ENCODE measurements at regions not wholly inside any gene's neighbourhood (a gene's known extent, or its start where the extent isn't known, plus 50 kb on each side); places are given as distances from the start of the nearest gene placed in this dataset.
"Not testable (repeated sequence)": the region's sequence is repeated elsewhere in the genome, so short reads cannot be mapped to it uniquely, and the experiment has no call there.

- no peak for ATAC-seq (ENCODE audit: poor library complexity)
- Histone ChIP-seq H3K9me3 (ENCODE audit: control insufficient read depth in 1 of 2, insufficient read depth in 1 of 2, low read length in 2 of 2) (peaks cover 0 to 6% of the 10 kb centered on the region in 2 experiments), H3K27me3 (ENCODE audit: control insufficient read depth in 1 of 2, insufficient read depth in 2 of 2, low read length in 2 of 2) (no peaks in the 10 kb centered on the region), H3K4me1 (ENCODE audit: insufficient read depth, low read length) (no peaks in the 10 kb centered on the region), H3K4me3 (ENCODE audit: low read length) (no peak overlapping the region), H3K36me3 (ENCODE audit: insufficient read depth, low read length) (no peaks in the 10 kb centered on the region), H3K27ac (ENCODE audit: low read depth in 1 of 2, low read length in 2 of 2) (no peak overlapping the region)
- no peak overlapping the region for H3K4me3 Mint-ChIP-seq
- ChIA-PET POLR2A (no interaction called here), CTCF (no interaction called here)
- no peak for TF ChIP-seq CTCF (IDR thresholded peaks at IDR 0.05)
- intact Hi-C loops (cut with DNase I, micrococcal nuclease): no loop called here
- no peaks in the 10 kb centered on the region for H3K4me1 Mint-ChIP-seq (ENCODE audit: low read depth)
- H3K9me3 Mint-ChIP-seq: peaks cover 24% of the 10 kb centered on the region
- H3K27me3 Mint-ChIP-seq: no peaks in the 10 kb centered on the region
- H3K27ac Mint-ChIP-seq: no peak overlapping the region
- no peaks in the 10 kb centered on the region for H3K36me3 Mint-ChIP-seq (ENCODE audit: low read depth)
- DNase-seq: no peak
Observed at GRCh38 chr1:79705218-79705617, 698.7 kb upstream of the ADGRL4 start.

GRCh38 chr1:79704067-79704466 lies 697.5 kb upstream of the ADGRL4 start:
- no peaks in the 10 kb centered on the region for H3K4me1 Mint-ChIP-seq (ENCODE audit: low read depth)
- Histone ChIP-seq H3K36me3 (ENCODE audit: insufficient read depth, low read length) (no peaks in the 10 kb centered on the region), H3K27ac (ENCODE audit: low read depth in 1 of 2, low read length in 2 of 2) (no peak overlapping the region), H3K4me3 (ENCODE audit: low read length) (no peak overlapping the region), H3K27me3 (ENCODE audit: control insufficient read depth in 1 of 2, insufficient read depth in 2 of 2, low read length in 2 of 2) (no peaks in the 10 kb centered on the region), H3K4me1 (ENCODE audit: insufficient read depth, low read length) (no peaks in the 10 kb centered on the region), H3K9me3 (ENCODE audit: control insufficient read depth in 1 of 2, insufficient read depth in 1 of 2, low read length in 2 of 2) (peaks cover 4 to 6% of the 10 kb centered on the region in 2 experiments)
- no peak overlapping the region for H3K4me3 Mint-ChIP-seq
- ChIA-PET POLR2A (no interaction called here), CTCF (no interaction called here)
- DNase-seq (no peak), ATAC-seq (ENCODE audit: poor library complexity) (no peak)
- H3K27ac Mint-ChIP-seq: no peak overlapping the region
- TF ChIP-seq CTCF (IDR thresholded peaks at IDR 0.05): no peak
- H3K9me3 Mint-ChIP-seq: peaks cover 24% of the 10 kb centered on the region
- H3K27me3 Mint-ChIP-seq: no peaks in the 10 kb centered on the region
- no peaks in the 10 kb centered on the region for H3K36me3 Mint-ChIP-seq (ENCODE audit: low read depth)
- intact Hi-C loops (cut with DNase I, micrococcal nuclease): no loop called here

GRCh38 chr1:79702336-79702999 lies 695.9 kb upstream of the ADGRL4 start:
- CTCF ChIA-PET; H3K27me3 Mint-ChIP-seq; H3K4me3 Mint-ChIP-seq; H3K27me3 ChIP-seq (ENCODE audit: control insufficient read depth in 1 of 2, insufficient read depth in 2 of 2, low read length in 2 of 2); POLR2A ChIA-PET; ATAC-seq (ENCODE audit: poor library complexity); H3K4me3 ChIP-seq (ENCODE audit: low read length); H3K4me1 Mint-ChIP-seq (ENCODE audit: low read depth); intact Hi-C loops (cut with DNase I, micrococcal nuclease); H3K27ac ChIP-seq (ENCODE audit: low read depth in 1 of 2, low read length in 2 of 2); H3K4me1 ChIP-seq (ENCODE audit: insufficient read depth, low read length); H3K9me3 ChIP-seq (ENCODE audit: control insufficient read depth in 1 of 2, insufficient read depth in 1 of 2, low read length in 2 of 2); DNase-seq; H3K36me3 Mint-ChIP-seq (ENCODE audit: low read depth); H3K36me3 ChIP-seq (ENCODE audit: insufficient read depth, low read length); H3K27ac Mint-ChIP-seq: not testable (repeated sequence)
- H3K9me3 Mint-ChIP-seq: peaks cover 27% of the 10 kb centered on the region

- Mint-ChIP-seq H3K36me3 (ENCODE audit: low read depth) (no peaks in the 10 kb centered on the region), H3K4me3 (no peak overlapping the region), H3K9me3 (peaks cover 11% of the 10 kb centered on the region), H3K27ac (no peak overlapping the region), H3K27me3 (no peaks in the 10 kb centered on the region), H3K4me1 (ENCODE audit: low read depth) (no peaks in the 10 kb centered on the region)
- intact Hi-C loops (cut with DNase I, micrococcal nuclease): no loop called here
- no peak overlapping the region for H3K4me3 ChIP-seq (ENCODE audit: low read length)
- H3K9me3 ChIP-seq (ENCODE audit: control insufficient read depth in 1 of 2, insufficient read depth in 1 of 2, low read length in 2 of 2): peaks cover 0 to 4% of the 10 kb centered on the region in 2 experiments
- CTCF ChIA-PET: no interaction called here
- TF ChIP-seq CTCF (IDR thresholded peaks at IDR 0.05): no peak
- no peaks in the 10 kb centered on the region for H3K27me3 ChIP-seq (ENCODE audit: control insufficient read depth in 1 of 2, insufficient read depth in 2 of 2, low read length in 2 of 2)
- DNase-seq: no peak
- H3K27ac ChIP-seq (ENCODE audit: low read depth in 1 of 2, low read length in 2 of 2): no peak overlapping the region
- POLR2A ChIA-PET: no interaction called here
- no peaks in the 10 kb centered on the region for H3K36me3 ChIP-seq (ENCODE audit: insufficient read depth, low read length)
- no peak for ATAC-seq (ENCODE audit: poor library complexity)
- no peaks in the 10 kb centered on the region for H3K4me1 ChIP-seq (ENCODE audit: insufficient read depth, low read length)
Observed at GRCh38 chr1:79695138-79695537, 688.6 kb upstream of the ADGRL4 start.
